Type B pancreatic cell (in vitro differentiated cells): ENCODE measurements at regions not wholly inside any gene's neighbourhood (a gene's known extent, or its start where the extent isn't known, plus 50 kb on each side); places are given as distances from the start of the nearest gene placed in this dataset.

Source experiments
- DNase-seq: peaks from one replicate; pipeline ENCODE4 v3.0.0; 2021; ENCODE audit warnings: mixed read lengths; ENCODE audit not compliant: unreplicated experiment; ENCODE audit errors: extremely low spot score
- H3K27ac Mint-ChIP-seq: 2 replicates; pipeline ENCODE4 v1.8.0; 2021; ENCODE audit warnings: mild to moderate bottlenecking, mixed read lengths
- H3K27me3 Mint-ChIP-seq: 2 replicates; pipeline ENCODE4 v1.8.0; 2021; ENCODE audit warnings: mixed read lengths
- H3K36me3 Mint-ChIP-seq: 2 replicates; pipeline ENCODE4 v1.8.0; 2021; ENCODE audit warnings: mixed read lengths
- H3K4me1 Mint-ChIP-seq: one replicate; pipeline ENCODE4 v1.8.0; 2021; ENCODE audit warnings: mixed read lengths; ENCODE audit not compliant: unreplicated experiment
- H3K4me3 Mint-ChIP-seq: 2 replicates; pipeline ENCODE4 v1.8.0; 2021; ENCODE audit warnings: mild to moderate bottlenecking, mixed read lengths
- H3K9me3 Mint-ChIP-seq: 2 replicates; pipeline ENCODE4 v1.8.0; 2021; ENCODE audit warnings: mixed read lengths
- CTCF ChIP-seq: fragments of 200-600 bp; sonication (generic); conservative IDR thresholded peaks from 2 replicates; pipeline ENCODE4 v1.5.0; 2021; ENCODE audit warnings: antibody characterized with exemption, mild to moderate bottlenecking

DNA sequence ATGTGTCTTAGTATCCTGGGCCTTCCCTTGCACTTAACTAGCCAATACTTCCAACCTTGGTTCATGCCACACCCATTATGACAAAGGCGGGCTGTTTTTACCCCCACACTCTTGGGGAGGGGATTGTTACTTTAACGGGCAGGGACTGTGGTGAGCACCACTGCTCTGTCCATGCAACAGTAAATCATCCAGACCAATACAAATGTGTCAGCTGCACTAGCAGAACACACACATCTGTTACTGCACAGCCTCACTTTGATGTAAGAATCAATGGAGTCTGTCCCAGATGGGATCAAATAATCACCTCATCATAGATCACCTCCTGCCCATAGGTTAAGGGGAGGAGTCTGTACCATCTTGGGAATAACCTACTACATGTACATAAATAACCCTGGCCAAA is 58.1 kb downstream of the NPAP1 start:
- H3K9me3 Mint-ChIP-seq: no peaks in the 10 kb centered on the region
- H3K4me1 Mint-ChIP-seq: no peaks in the 10 kb centered on the region
- no peak overlapping the region for H3K4me3 Mint-ChIP-seq

GRCh38 chr15:24734396-24734795 is 58.8 kb downstream of the NPAP1 start:
- no peak for TF ChIP-seq CTCF
- Mint-ChIP-seq H3K4me3 (no peak overlapping the region), H3K27me3 (no peaks in the 10 kb centered on the region)

More for the DNA sequence above, 58.1 kb downstream of the NPAP1 start:
- H3K36me3 Mint-ChIP-seq: no peaks in the 10 kb centered on the region
- DNase-seq: no peak
- no peaks in the 10 kb centered on the region for H3K27me3 Mint-ChIP-seq
- no peak for TF ChIP-seq CTCF
- no peak overlapping the region for H3K27ac Mint-ChIP-seq

GRCh38 chr15:24745290-24745689 is 69.7 kb downstream of the NPAP1 start:
- Mint-ChIP-seq H3K36me3 (no peaks in the 10 kb centered on the region), H3K4me3 (no peak overlapping the region), H3K27me3 (no peaks in the 10 kb centered on the region), H3K27ac (no peak overlapping the region), H3K4me1 (no peaks in the 10 kb centered on the region), H3K9me3 (no peaks in the 10 kb centered on the region)
- no peak for TF ChIP-seq CTCF
- DNase-seq: no peak

More at GRCh38 chr15:24734396-24734795, 58.8 kb downstream of the NPAP1 start:
- H3K27ac Mint-ChIP-seq: no peak overlapping the region
- no peaks in the 10 kb centered on the region for H3K9me3 Mint-ChIP-seq
- DNase-seq: no peak
- no peaks in the 10 kb centered on the region for H3K4me1 Mint-ChIP-seq
- H3K36me3 Mint-ChIP-seq: no peaks in the 10 kb centered on the region

DNA sequence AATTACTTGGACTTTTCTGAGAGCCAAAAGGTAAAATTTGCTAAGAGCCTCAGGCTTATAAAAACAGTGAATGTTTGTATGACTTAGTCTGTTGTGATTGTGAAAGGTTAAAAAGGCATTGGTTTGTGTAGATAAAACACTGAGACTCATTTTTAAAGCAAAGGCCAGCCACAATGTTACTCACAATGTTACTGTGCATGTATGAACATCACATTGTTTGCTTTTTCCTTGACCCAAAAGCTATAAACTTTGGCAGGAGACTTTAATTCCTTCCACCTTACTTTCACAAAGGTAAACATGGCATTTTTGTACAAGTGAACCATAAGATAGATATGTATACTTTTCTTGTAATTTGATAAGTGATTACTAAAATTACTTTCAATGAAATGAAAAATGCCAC is 70.5 kb downstream of the NPAP1 start:
- TF ChIP-seq CTCF: no peak
- Mint-ChIP-seq H3K9me3 (no peaks in the 10 kb centered on the region), H3K4me1 (no peaks in the 10 kb centered on the region), H3K27me3 (no peaks in the 10 kb centered on the region), H3K27ac (no peak overlapping the region), H3K36me3 (no peaks in the 10 kb centered on the region), H3K4me3 (no peak overlapping the region)
- DNase-seq: no peak

- Mint-ChIP-seq H3K4me3 (no peak overlapping the region), H3K4me1 (no peaks in the 10 kb centered on the region), H3K36me3 (no peaks in the 10 kb centered on the region), H3K27ac (no peak overlapping the region), H3K9me3 (no peaks in the 10 kb centered on the region), H3K27me3 (no peaks in the 10 kb centered on the region)
- no peak for DNase-seq
- no peak for TF ChIP-seq CTCF
Observed at GRCh38 chr15:24747376-24747775, 71.8 kb downstream of the NPAP1 start.

- H3K9me3 Mint-ChIP-seq: no peaks in the 10 kb centered on the region
- no peak overlapping the region for H3K4me3 Mint-ChIP-seq
- no peaks in the 10 kb centered on the region for H3K4me1 Mint-ChIP-seq
- DNase-seq: no peak
- no peak overlapping the region for H3K27ac Mint-ChIP-seq
- no peak for TF ChIP-seq CTCF
- H3K27me3 Mint-ChIP-seq: no peaks in the 10 kb centered on the region
- H3K36me3 Mint-ChIP-seq: no peaks in the 10 kb centered on the region
Observed at GRCh38 chr15:24748812-24749439, 73.4 kb downstream of the NPAP1 start.
